Bronchial epithelial cell (primary cell): ENCODE measurements at regions not wholly inside any gene's neighbourhood (a gene's known extent, or its start where the extent isn't known, plus 50 kb on each side); places are given as distances from the start of the nearest gene placed in this dataset.

ENCODE experiments used
- DNase-seq: peaks from one replicate; pipeline ENCODE4 v3.0.0-alpha.2; 2010; ENCODE audit warnings: low read depth
- FAIRE-seq: peaks from 2 replicates; lab custom pipeline; 2011; peaks lifted over from hg19 to GRCh38; lab: Jason Lieb, UNC
- H3K27me3 ChIP-seq: 2 replicates; pipeline ENCODE4 v1.5.1; 2011; ENCODE audit warnings: low read length; ENCODE audit not compliant: control insufficient read depth, insufficient read depth
- H3K36me3 ChIP-seq: 2 replicates; pipeline ENCODE4 v1.5.1; 2011; ENCODE audit warnings: low read length; ENCODE audit not compliant: control insufficient read depth, insufficient read depth
- H3K4me3 ChIP-seq: 2 replicates; pipeline ENCODE4 v1.5.1; 2011; ENCODE audit warnings: mild to moderate bottlenecking, low read depth, low read length, control low read depth
- CTCF ChIP-seq: IDR thresholded peaks from 2 replicates; pipeline ENCODE4 v1.5.1; 2011; ENCODE audit warnings: mild to moderate bottlenecking, moderate library complexity, low read length, control low read depth, inconsistent platforms; ENCODE audit not compliant: insufficient read depth, severe bottlenecking

DNA sequence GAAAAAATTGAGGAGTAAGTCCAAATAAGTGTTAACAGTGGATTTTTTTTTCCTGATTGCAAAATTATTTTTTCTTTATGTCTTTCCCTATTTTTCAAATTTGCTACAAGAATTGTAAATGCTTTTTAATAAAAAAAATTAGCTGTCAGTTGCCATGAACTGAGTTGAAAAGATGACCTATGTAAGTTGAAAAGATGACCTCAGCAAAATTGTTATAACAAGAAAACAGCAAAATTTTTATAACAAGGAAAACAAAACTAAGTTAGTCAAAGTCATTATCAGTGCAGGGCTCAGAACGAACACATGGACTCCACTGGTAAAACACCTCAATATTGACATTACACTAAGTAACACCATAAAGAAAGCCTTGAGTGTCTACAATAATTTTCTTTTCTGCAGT, 207.0 kb upstream of the HDDC2 start:
- FAIRE-seq = no peak
- Histone ChIP-seq H3K4me3 (no peak overlapping the region), H3K27me3 (no peaks in the 10 kb centered on the region), H3K36me3 (no peaks in the 10 kb centered on the region)
- no peak for DNase-seq
- no peak for TF ChIP-seq CTCF

GRCh38 chr6:125509477-125509876, 207.7 kb upstream of the HDDC2 start:
- DNase-seq (no peak), FAIRE-seq (no peak)
- H3K4me3 ChIP-seq = no peak overlapping the region
- H3K36me3 ChIP-seq = no peaks in the 10 kb centered on the region
- TF ChIP-seq CTCF = no peak
- no peaks in the 10 kb centered on the region for H3K27me3 ChIP-seq

GRCh38 chr6:125510405-125510804, 208.6 kb upstream of the HDDC2 start:
- FAIRE-seq (no peak), DNase-seq (no peak)
- no peak for TF ChIP-seq CTCF
- no peaks in the 10 kb centered on the region for H3K27me3 ChIP-seq
- no peaks in the 10 kb centered on the region for H3K36me3 ChIP-seq
- no peak overlapping the region for H3K4me3 ChIP-seq

- Histone ChIP-seq H3K36me3 (no peaks in the 10 kb centered on the region), H3K27me3 (no peaks in the 10 kb centered on the region), H3K4me3 (no peak overlapping the region)
- no peak for TF ChIP-seq CTCF
- FAIRE-seq (peak; percentile 60), DNase-seq (peak; percentile 76)
These were observed 210.1 kb upstream of the HDDC2 start for GRCh38 chr6:125511809-125512396.

- peak; percentile 41 for DNase-seq
- H3K36me3 ChIP-seq = no peaks in the 10 kb centered on the region
- no peak overlapping the region for H3K4me3 ChIP-seq
- H3K27me3 ChIP-seq = no peaks in the 10 kb centered on the region
- peak; percentile 56 for TF ChIP-seq CTCF
- no peak for FAIRE-seq
These were observed 210.9 kb upstream of the HDDC2 start for GRCh38 chr6:125512621-125513020.

DNA sequence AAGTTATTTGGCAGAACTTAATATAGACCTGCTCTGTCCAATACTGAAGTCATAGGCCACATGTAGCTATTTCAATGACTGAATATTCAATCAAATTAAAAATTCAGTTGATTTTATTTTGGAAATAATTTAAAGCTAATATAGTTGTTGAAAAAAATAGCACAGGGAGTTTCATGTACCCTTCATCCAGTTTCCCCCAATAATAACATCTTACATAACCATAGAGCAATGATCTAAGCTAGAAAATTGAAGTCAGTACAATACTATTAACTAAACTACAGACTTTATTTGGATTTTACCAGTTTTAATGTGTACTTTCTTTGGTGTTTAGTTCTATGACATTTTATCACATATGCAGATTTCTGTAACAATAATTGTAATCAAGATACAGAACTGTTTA, 212.2 kb upstream of the HDDC2 start:
- DNase-seq (no peak), FAIRE-seq (no peak)
- no peaks in the 10 kb centered on the region for H3K36me3 ChIP-seq
- H3K27me3 ChIP-seq = no peaks in the 10 kb centered on the region
- no peak for TF ChIP-seq CTCF
- no peak overlapping the region for H3K4me3 ChIP-seq
